HL-60/S4 treated with phorbol 12-myristate 13-acetate at 8.2 ng/mL for 4 days and 3 days (cell line): ENCODE measurements at regions not wholly inside any gene's neighbourhood (a gene's known extent, or its start where the extent isn't known, plus 50 kb on each side); places are given as distances from the start of the nearest gene placed in this dataset.

Experiments
- in situ Hi-C: fragments of 300-500 bp; cut with MboI; formaldehyde crosslinking; loops from 2 replicates; pipeline ENCODE4 v1.15.0; 2022; ENCODE audit warnings: low sequenced_read_pairs

DNA sequence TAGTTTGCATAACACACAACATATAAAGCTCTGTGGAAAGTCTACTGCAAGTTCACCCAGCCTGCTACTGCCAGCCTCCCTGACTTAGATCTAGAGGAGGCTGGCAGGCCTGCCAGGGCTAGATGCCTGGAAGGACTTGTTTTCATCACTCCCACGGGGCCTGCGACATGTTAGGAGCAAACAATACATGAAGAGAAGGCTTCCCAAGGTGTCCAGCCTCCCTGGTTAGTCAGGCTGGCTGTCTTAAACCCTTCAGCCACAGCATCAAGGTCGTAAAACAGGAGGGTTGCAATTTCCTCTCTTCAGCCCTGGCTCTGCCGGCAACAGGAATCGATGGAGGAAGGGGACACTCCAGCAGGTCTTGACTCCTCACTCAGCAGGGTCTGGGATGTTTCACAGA, 104.5 kb downstream of the NGF start:
- in situ Hi-C loops: no loop called here

DNA sequence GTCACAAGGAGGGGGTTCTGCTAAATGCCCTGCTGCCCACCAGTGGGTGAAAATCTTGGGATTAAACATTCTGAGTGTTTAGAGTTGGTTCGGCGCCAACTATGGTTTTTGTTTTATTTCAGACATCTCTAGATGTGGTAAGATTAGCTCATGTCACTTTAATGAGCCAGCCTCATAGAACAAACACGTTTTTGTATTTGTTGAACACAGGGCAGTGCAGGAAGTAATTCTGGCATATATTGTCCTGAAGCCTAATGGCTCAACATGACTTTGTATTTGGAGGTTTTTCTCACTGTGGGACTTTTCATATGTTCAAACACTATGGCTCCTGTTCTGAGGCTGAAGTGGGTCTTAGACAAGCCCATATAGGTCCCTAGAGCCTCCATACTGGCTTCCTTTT, 107.8 kb downstream of the NGF start:
- in situ Hi-C loops: no loop called here

DNA sequence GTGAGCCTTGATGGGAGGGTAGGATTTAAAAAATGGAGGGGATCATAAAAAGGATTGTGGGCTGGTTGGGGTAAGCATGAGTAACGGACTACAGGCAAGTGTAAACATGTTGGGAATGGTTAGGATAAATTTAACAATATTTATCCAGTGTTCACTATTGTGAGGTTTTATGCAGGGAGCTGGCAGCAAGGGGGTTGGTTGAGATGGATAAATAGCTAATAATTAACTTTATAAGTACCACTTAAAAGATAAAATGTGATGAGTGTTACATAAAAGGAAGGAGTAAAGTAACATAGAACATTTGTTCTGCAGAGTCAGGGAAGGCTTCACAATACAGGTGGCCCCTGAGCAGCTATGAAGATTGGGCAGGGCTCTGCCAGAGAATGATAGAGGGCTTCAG, 109.0 kb downstream of the NGF start:
- in situ Hi-C loops: no loop called here

DNA sequence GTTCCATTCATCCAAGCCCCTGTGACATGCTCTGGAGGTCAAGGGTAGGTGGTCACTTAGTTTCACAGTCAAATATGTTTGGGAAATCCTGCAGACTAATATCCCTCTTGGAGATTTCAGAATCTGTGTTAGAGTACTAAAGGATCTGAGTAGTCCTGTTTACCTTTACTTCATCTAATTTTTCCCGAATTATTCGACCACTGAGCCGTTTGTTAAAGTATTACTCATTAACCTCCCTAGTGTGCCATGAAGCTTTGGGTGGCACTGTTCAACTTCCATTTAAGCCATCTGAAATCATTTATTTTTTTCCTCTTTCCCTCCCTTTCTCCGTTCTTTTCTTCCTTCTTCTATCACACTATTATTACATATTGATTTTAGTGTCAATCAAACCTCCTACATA, 109.9 kb downstream of the NGF start:
- in situ Hi-C loops: no loop called here

DNA sequence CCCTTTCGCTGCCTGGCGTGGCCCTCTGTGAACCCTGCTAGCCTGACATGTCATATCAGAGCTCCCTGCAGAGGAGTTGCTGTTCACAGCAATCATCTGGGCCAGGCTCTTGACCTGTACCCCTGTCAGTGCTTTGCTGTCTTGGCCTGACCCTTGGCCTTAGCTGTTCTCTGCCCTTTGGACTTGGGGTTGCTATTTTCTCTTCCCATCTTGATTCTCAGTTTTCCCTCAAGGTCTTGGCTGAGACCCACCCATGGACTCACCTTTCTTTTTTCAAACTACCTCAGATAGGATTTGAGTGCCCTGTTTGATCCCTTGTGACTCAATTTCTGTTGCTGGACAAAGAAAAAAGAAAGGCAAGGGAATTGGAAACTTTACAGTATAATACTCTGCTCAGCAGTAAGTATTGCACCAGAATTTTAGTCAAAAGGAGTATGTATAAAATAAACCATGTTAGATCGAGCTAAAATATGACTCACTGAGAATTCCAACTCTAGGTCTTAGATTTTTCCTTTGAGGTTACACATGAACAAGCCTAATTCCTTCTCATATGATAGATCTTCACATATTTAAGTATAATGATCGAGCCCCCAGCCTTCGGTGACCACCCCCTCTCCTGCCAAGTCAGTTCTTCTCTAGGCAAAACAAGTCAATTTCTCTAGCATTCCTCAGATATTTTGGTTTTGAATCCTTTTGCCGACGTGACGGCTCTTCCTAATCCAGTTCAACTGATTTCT, 110.5 kb downstream of the NGF start:
- in situ Hi-C loops: no loop called here

DNA sequence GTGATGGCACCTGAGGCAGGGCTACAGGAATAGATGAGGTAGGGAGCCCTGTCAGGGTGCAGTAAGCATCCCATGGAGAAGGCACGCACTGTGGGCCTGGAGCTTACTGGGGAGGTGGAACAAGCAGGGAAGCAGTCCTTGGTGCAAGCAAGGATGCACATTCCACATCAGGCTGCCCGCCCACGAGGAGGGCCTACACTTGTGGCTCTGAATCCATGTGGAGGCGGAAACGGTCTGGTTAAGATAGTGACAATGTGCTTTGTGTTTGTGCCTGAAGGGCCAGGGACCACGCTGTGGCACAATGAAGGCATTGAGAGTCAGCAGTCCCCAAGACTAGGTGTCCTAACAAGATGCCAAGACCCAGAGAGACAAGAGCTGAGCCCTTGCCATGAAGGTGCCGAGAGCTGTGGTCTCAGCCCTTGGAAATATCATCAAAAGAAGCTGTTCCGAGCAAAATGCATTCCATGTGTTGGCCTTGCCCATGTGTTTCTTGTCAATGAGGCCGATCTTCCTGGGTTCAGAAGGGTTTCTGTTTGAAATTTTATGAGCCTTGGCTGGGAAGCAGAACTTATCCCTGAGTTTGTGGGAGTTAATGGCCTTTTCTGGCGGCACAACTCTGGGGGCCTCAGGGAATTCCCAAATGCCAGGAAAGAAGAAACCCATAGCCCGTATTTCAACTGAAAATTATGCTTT, 111.9 kb downstream of the NGF start:
- in situ Hi-C loops: no loop called here

DNA sequence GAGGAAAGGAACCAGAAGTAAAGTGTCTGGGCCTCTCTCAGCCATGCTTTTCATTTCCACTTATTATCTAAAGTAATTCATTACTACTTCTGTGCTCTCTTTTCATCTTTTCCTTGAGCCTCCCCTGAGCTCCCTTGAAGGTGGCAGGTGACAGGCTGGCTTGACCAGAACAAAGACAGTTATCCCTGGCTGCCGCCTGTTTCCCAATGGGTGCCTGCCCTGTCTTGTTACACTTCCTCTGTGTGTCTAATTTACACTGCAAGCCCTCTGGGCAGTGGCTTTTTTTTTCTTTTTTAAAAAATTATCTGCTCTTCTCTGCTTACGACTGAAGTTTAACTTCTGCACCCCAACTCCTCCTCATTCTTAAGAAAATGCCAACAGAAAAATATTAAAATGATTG, 113.4 kb downstream of the NGF start:
- in situ Hi-C loops: no loop called here

DNA sequence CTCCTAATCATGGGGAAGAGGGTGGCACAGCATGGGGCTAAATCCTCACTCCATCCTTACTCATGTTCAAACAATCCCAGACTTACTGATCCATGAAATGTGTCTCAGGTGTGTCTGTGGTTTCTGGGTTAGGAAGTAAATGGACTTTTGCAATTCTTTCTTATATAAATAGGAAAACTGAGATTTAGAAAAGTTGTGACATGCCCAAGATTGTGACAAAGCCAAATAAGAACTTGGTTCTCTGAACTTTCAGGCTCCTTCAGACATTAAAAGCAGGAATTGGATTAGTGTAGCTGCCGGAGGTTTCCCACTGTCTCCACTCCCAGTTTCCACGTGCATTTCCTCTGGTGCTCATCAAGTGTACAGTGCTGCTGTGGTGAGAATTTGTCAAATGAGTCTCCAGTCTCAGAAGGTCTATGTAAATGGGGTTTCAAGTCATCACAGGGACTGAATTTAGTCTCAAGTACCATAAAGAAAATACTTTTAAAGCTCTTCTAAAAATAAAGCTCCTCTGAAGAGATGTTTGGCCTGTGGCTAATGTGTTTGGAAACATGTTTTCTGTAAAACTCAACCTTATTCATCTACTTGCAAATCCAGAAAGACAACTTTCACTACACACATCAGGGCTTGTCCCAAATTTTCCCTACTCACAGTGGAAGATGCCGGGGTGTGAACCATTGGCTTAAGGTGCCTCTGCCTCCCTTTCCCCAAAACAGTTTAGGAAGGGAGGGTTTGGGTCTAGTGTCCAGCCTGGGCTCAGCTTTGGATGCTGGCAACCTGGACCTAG, 115.2 kb downstream of the NGF start:
- in situ Hi-C loops: no loop called here

DNA sequence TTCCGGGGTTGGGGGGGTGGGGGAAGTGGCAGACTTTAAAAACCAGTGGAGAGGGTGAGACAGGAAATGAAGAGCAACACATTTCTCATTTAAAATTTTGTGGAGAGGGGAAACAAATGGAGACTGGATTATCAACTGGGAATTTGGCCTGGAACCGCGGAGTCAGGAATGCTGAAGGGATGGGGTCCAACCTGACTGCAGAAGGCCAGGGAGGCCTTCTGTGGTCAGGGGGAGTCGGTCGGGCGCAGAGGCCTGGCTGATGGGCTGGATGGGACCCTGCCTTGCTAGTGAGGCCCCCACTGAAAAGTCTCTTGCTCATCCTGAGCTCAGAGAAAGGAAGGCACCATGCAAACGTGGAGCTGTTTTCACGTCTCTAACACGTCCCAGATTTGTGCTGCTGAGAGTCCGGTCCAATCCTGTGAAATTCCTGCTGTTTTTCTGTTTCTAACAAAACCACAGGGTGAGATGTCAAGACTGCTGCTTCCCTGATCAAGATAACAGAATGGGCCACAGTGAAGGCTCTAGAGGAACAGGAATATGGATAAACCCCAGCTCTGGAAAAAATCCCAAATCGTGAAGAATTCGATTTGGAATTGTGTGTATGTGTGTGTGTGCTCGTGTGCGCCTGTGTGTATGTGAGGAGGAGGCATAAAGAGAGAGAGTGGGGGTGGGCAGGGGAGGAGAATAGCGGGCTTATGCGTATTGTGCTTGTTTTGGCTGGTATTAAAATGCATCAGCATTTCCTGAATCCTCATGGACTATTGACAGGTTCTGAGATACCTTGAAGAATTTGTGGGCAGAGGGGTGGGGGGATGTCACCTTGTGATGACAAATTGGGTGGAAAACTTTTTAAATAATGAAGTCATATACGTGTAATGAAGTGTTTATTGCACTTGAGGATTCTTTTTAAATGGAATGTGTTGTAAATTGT, 117.4 kb downstream of the NGF start:
- in situ Hi-C loops: no loop called here

DNA sequence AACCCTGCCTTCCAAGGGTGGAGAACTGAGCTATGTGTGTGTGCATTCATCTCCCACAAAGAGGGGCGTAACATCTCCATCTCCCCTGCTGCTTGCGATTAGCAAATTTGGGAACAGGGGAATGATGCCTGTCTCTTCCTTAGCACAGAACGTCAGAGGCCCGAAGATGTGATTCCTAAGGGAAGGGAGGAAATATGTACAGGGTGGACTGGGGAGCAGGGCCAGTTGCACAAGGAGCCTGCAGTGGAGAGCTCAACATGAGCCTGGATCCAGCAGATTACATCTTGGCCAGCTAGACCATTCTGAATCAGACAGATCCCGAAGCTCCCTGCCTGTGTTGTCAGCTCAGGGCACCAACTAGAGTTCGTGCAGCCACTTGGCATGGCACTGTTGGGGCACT, 118.1 kb downstream of the NGF start:
- in situ Hi-C loops: no loop called here

DNA sequence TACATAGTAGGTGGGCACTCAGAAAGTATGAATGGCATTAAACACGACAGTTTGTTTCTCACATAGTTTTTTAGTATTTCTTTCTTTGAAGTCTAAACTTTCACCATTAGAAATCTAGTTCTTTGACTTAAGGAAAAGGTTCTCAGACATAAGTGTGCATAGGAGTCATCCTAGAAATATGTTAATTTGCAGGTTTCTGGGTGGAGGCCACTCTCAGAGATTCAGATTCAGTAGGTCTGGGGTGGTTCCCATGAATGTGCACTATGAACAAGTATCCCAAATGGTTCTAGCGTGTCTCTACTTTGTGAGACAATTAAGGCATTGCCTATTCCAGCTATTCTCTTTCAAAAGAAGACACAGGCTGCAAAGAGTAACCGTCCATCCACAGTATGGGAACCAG, 119.3 kb downstream of the NGF start:
- in situ Hi-C loops: no loop called here

DNA sequence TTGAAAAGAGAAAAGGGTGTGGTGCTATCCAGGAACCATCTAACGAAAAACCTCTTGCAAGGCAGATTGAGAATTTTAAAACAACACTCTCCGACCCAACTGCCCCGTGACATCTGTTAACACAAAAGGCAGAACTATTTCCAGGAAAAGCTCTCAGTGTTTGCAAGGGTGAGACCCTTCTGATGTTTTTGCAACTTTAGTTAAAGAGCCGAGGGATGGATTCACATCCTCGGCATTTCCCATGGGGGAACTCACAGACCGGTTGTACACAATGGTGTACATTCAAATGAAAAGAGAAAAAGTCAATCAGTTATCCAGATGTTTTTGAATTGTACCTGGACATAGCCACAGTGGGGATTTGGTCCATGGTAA, 120.0 kb downstream of the NGF start:
- in situ Hi-C loops: no loop called here

DNA sequence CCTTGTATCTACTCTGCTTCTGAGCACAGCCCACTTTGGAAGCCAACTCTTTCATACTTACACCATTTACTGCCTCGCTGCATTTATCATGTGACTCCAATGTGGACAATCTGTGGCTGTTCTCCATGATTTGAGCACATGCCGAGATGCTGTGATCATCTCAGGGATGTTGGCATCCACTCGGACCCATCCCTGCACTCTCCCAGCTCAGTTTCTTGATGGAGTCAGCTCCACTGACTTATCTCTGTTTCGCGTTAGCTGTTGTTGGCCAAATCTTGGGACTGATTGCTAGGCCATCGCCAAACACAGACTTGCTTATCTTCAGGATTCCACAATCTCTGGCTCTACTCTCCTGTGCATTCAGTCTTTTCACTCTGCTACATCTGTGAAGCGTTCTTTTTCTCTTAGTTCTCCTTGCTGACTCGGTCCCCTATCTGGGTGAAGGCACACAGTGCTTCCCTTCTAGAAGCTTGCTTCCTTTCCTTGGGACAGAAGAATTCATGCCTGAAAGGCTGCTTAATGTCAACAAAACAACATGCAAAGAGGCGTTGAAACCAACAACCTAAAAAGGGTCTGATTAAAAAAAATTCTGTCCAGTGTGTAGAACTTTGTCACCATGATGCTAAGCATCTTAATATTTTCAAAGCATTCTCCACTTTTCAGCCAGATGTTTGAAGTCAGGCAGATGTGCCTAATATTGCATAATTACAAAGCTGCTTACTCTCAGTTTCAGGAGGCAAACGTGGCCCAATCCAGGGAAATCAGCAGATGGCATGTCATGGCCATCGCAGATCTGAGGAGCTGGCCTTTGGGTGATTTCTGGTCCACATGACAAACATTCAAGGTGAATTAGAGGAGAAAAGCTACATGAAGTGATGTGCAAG, 120.7 kb downstream of the NGF start:
- in situ Hi-C loops: no loop called here

DNA sequence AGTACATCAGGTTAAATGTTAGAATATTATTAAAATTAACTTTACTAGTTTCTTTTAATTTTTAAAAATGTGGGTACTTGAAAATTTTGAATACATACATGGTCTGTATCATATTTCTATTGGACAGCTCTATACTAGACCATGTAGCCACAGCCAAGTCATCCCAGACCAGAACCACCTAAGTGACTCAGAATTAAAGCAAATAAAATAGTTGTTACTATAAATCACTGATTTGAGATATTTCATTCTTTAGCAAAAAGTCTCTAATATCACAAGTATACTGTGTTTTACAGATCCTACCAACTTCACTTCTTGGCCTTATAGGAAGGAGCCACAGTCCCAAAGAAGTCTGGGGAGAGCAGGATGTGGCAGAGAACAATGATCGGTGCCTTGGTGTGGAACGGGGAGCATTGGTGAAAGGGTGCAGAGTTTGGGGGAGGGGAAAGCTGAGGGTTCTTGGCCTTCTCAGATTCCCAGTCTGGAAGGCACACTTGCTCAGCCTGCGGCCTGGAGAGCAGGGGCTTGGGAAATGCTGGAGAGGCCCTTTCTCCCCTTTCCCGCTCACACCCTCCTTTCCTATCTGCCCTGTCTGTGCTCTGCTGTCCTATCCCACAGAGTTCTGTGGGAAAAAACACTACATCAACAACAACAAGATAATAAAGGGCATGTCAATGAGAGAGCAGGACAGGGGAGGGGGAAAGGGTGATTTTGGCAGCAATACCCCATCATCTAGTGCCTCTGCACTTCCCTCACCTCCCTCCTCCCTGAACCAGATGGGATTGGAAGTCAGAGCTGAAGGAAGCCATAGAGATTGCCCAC, 122.1 kb downstream of the NGF start:
- in situ Hi-C loops: no loop called here

DNA sequence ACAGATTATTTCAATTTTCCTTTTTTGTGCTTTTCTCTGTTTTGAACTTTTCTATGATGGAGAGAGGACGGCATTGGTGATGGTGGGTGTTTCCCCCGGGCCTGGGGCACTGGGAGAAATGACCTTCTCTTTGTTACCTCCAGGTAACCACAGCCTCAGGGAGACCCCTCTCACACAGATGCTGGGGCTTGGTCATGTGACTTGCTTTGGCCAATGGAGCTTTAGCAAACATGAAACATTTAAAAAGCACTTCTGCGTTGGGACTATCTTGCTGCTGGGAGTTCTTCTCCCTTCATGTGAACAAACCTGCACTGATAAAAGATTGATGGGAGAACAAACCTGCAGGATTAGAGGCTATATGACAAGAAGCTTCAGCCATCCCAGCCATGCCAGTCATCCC, 122.9 kb downstream of the NGF start:
- in situ Hi-C loops: no loop called here

DNA sequence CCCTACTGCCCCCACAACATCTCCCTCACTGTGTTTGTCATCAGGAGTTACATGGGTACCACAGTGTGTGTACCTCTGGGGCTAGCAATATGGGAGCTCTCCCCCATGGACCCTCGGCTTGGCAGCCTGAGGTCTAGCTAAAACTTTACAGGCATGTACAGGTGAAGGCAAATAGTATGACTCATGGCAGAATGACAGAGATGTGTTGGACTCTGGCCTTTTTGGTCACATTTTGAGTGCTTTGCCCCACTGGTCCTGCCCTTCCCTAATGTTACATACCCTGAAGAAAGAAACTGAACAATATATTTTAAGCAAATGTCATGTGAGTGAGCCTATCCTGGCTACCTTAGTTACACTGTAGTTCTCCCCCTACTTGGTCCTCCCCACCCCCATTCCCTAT, 124.0 kb downstream of the NGF start:
- in situ Hi-C loops: no loop called here

DNA sequence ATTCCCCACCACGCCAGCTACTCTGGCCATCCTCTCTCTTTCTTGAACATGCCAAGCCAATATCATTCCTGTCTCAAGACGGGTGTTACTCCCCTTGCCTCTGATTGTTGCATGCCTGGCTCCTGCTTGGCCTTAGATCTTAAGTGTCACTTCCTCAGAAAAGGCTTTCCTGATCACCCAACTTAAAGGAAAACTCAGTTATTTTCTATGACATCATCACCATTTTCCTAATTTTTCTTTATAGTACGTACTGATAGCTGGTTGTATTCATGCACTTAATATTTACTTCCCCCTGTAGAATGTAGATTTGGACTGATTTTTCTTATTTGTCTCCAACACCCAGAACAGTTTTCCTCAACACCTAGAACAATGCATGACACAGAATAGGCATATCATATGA, 123.8 kb upstream of the TSPAN2 start:
- in situ Hi-C loops: no loop called here

DNA sequence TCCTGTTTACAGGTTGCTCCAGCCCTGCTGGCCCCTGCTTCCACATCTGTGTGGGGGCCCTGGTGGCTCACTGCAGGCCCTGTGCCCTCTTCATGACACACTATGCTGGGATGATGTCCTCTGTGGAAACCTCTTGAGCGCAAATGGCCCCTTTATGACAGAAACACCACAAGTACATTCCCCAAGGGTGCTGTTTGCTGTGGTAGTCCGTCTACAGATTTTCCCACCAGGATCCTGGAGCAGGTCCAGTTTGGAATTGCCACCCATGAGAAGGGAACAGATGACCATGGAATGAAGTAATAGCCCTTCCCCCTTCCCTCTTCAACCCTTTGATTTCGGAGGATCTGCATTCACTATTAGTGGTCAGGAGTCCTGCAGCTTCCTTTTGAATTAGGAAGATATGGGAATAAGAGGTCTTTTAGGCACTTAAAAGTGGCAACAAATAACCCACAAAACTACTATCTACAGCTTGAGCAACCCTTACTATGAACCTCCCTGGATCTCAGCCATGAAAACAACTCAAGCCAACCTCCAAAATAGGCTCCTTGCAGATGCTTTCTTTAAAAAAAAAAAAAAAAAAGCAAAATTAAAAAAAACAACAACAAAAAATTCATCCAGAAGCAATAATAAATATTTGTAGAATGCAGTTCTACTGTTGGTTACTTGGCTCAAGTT, 121.9 kb upstream of the TSPAN2 start:
- in situ Hi-C loops: no loop called here

DNA sequence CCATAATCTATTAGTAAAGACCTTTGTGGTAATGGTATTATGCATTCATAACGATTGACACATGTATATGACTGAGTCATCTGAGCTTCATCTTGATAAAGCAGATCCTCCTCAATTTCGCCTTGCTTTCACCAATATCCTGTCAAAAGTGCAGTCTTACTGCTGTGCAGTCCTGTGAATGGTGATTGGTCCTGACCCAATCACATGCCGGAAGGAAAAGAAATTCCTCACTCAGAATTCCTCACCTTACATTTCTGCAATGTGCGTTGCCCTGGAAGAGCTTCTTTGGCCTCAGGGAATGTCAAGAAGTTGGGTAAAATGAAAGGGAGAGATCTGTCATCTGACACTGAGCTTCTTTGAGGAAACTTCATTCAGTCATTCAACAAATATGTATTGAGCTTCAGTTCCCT, 121.0 kb upstream of the TSPAN2 start:
- in situ Hi-C loops: no loop called here
